Testis (tissue), 2 donors: ENCODE measurements at regions not wholly inside any gene's neighbourhood (a gene's known extent, or its start where the extent isn't known, plus 50 kb on each side); places are given as distances from the start of the nearest gene placed in this dataset.
"Not testable (repeated sequence)": the region's sequence is repeated elsewhere in the genome, so short reads cannot be mapped to it uniquely, and the experiment has no call there.

Experiments used
- DNase-seq: peaks from one replicate; pipeline ENCODE4 v3.0.0-alpha.2; 2019
- H3K27ac ChIP-seq, 2 donors: fragments of 200-600 bp; sonication (generic); one replicate each; pipeline ENCODE4 v1.5.1; 2019
- H3K27me3 ChIP-seq: fragments of 200-600 bp; sonication (generic); one replicate; pipeline ENCODE4 v1.5.1; 2019
- H3K36me3 ChIP-seq: fragments of 200-600 bp; sonication (generic); one replicate; pipeline ENCODE4 v1.5.1; 2017; ENCODE audit warnings: low read depth; ENCODE audit errors: missing control alignments
- H3K4me1 ChIP-seq: fragments of 200-600 bp; sonication (generic); one replicate; pipeline ENCODE4 v1.5.1; 2019
- H3K4me3 ChIP-seq, 2 donors: fragments of 200-600 bp; sonication (generic); one replicate each; pipeline ENCODE4 v1.5.1; 2017 to 2019
- H3K9me3 ChIP-seq: fragments of 200-600 bp; sonication (generic); one replicate; pipeline ENCODE4 v1.5.1; 2017
- CTCF ChIP-seq, 3 experiments: fragments of 450-650 bp in 2 of 3; fragments of 200-600 bp in 1 of 3; sonication (generic) in 1 of 3; IDR thresholded peaks; one replicate each; pipeline ENCODE4 v1.5.1; 2016 to 2019; ENCODE audit warnings: antibody characterized with exemption in 3 of 3, mild to moderate bottlenecking in 2 of 3, moderate library complexity in 1 of 3
- POLR2A ChIP-seq: fragments of 450-650 bp; IDR thresholded peaks from one replicate; pipeline ENCODE4 v1.6.1; 2017; ENCODE audit warnings: antibody characterized with exemption, mild to moderate bottlenecking, moderate library complexity
- WGBS, 2 donors: methylation state at CpG; one replicate each; pipeline ENCODE4 v1.1.5; 2018; 5-methylcytosine and 5-hydroxymethylcytosine counted together
- intact Hi-C: fragments of 100-400 bp; cut with DNase I; formaldehyde crosslinking; loops from one replicate; pipeline ENCODE4 v1.15.1; 2023; ENCODE audit warnings: low total_unique reads

- TF ChIP-seq POLR2A = no peak
- TF ChIP-seq CTCF (IDR thresholded peaks at IDR 0.05) = no peak
- no peak for DNase-seq
- intact Hi-C loops = no loop called here
- H3K36me3 ChIP-seq = no peaks in the 10 kb centered on the region
- H3K27me3 ChIP-seq = no peaks in the 10 kb centered on the region
- no peaks in the 10 kb centered on the region for H3K9me3 ChIP-seq
- H3K27ac ChIP-seq = no peak overlapping the region
- H3K4me3 ChIP-seq = no peak overlapping the region
- WGBS, 2 donors = 51 to 65% methylated on average over 2 of the region's 2 CpGs
- H3K4me1 ChIP-seq = no peaks in the 10 kb centered on the region
Observed at GRCh38 chrX:1119275-1119674, 93.2 kb downstream of the CRLF2 start.

- H3K4me1 ChIP-seq = no peaks in the 10 kb centered on the region
- TF ChIP-seq POLR2A = no peak
- no peak for TF ChIP-seq CTCF (IDR thresholded peaks at IDR 0.05)
- no peak overlapping the region for H3K4me3 ChIP-seq
- intact Hi-C loops = no loop called here
- H3K27ac ChIP-seq = no peak overlapping the region
- no peaks in the 10 kb centered on the region for H3K36me3 ChIP-seq
- no peak for DNase-seq
- no peaks in the 10 kb centered on the region for H3K9me3 ChIP-seq
- 78 to 86% methylated on average over 4 of the region's 4 CpGs for WGBS, 2 donors
- H3K27me3 ChIP-seq = no peaks in the 10 kb centered on the region
Observed at GRCh38 chrX:1118572-1119199, 93.8 kb downstream of the CRLF2 start.

- DNase-seq, H3K9me3 ChIP-seq, H3K36me3 ChIP-seq, H3K27me3 ChIP-seq, H3K4me3 ChIP-seq, H3K27ac ChIP-seq, H3K4me1 ChIP-seq, intact Hi-C loops: not testable (repeated sequence)
- WGBS, 2 donors = 88 to 94% methylated on average over 12 of the region's 12 CpGs
Observed at GRCh38 chrX:1115411-1115810, 97.0 kb downstream of the CRLF2 start.

- intact Hi-C loops = no loop called here
- TF ChIP-seq POLR2A = no peak
- no peak for TF ChIP-seq CTCF (IDR thresholded peaks at IDR 0.05)
- H3K27ac ChIP-seq = no peak overlapping the region
- H3K4me1 ChIP-seq = no peaks in the 10 kb centered on the region
- no peak for DNase-seq
- no peaks in the 10 kb centered on the region for H3K27me3 ChIP-seq
- H3K9me3 ChIP-seq = no peaks in the 10 kb centered on the region
- H3K4me3 ChIP-seq = no peak overlapping the region
- 27 to 28% methylated on average over 9 of the region's 9 CpGs for WGBS, 2 donors
- no peaks in the 10 kb centered on the region for H3K36me3 ChIP-seq
Observed at GRCh38 chrX:1112321-1112720, 100.1 kb downstream of the CRLF2 start.

- WGBS, 2 donors = 3 to 4% methylated on average over 17 of the region's 17 CpGs
Observed at GRCh38 chrX:1111601-1112300, 100.7 kb downstream of the CRLF2 start.

More at GRCh38 chrX:1111601-1112300, 100.7 kb downstream of the CRLF2 start:
- Histone ChIP-seq H3K4me1 (no peaks in the 10 kb centered on the region), H3K36me3 (no peaks in the 10 kb centered on the region), H3K27me3 (no peaks in the 10 kb centered on the region), H3K9me3 (no peaks in the 10 kb centered on the region), H3K4me3 (no peak overlapping the region), H3K27ac (no peak overlapping the region)
- intact Hi-C loops = no loop called here
- no peak for DNase-seq
- TF ChIP-seq POLR2A (no peak), CTCF (IDR thresholded peaks at IDR 0.05) (no peak)
